HEK293 (cell line): ENCODE measurements at regions not wholly inside any gene's neighbourhood (a gene's known extent, or its start where the extent isn't known, plus 50 kb on each side); places are given as distances from the start of the nearest gene placed in this dataset.
"Not testable (repeated sequence)": the region's sequence is repeated elsewhere in the genome, so short reads cannot be mapped to it uniquely, and the experiment has no call there.

Experiments
- YY1 ChIP-seq: fragments of 450-650 bp; formaldehyde crosslinking; IDR thresholded peaks from 2 replicates; pipeline ENCODE4 v1.5.1; 2018; ENCODE audit warnings: missing biosample characterization, missing genetic modification characterization
- ZBTB7A ChIP-seq: fragments of 450-650 bp; formaldehyde crosslinking; IDR thresholded peaks from 2 replicates; pipeline ENCODE4 v1.5.1; 2016; ENCODE audit warnings: low read depth, missing biosample characterization, missing genetic modification characterization
- ZNF274 ChIP-seq, 2 experiments: fragments of 200-500 bp in 1 of 2; fragments of 450-650 bp in 1 of 2; sonication (Bioruptor generic) in 1 of 2; formaldehyde crosslinking in 1 of 2; IDR thresholded peaks; 2 replicates each; pipeline versions ENCODE4 v1.5.1 to v1.6.1; 2014 to 2016; ENCODE audit warnings: borderline replicate concordance in 1 of 2, inconsistent platforms in 1 of 2, low read length in 1 of 2, missing biosample characterization in 1 of 2, missing genetic modification characterization in 1 of 2
- ZNF341 ChIP-seq: fragments of 450-650 bp; formaldehyde crosslinking; IDR thresholded peaks from 2 replicates; pipeline ENCODE4; 2016; ENCODE audit warnings: low read depth, missing biosample characterization, missing genetic modification characterization
- ZNF747 ChIP-seq: fragments of 450-650 bp; formaldehyde crosslinking; IDR thresholded peaks from 2 replicates; pipeline ENCODE4 v1.5.1; 2016; ENCODE audit warnings: missing biosample characterization, missing genetic modification characterization
- TF ChIP-seq, protein P1 (sequence below): fragments of 450-650 bp; formaldehyde crosslinking; IDR thresholded peaks from 2 replicates; pipeline ENCODE4 v1.5.1; 2016; ENCODE audit warnings: missing biosample characterization, missing genetic modification characterization

DNA sequence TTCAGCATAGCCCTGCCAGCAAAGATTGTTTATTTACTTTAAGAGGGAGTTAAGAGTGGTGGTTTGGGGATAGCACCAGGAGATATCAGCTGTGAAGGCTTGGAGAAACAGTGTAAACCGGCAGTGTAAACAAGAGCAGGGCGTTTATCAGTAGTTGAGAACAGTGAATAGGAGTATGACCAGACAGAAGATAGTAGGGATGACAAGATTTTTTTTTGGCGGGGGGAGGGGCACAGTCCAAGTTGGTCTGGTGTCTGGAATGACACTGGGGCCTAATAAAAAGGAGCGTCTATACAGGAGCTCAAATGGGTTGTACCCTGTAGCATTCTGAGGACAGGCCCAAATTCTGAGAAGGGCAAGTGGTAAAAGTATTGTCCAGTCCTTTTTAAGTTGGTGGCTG lies 433.4 kb upstream of the NDST3 start:
- TF ChIP-seq, protein P1, sequence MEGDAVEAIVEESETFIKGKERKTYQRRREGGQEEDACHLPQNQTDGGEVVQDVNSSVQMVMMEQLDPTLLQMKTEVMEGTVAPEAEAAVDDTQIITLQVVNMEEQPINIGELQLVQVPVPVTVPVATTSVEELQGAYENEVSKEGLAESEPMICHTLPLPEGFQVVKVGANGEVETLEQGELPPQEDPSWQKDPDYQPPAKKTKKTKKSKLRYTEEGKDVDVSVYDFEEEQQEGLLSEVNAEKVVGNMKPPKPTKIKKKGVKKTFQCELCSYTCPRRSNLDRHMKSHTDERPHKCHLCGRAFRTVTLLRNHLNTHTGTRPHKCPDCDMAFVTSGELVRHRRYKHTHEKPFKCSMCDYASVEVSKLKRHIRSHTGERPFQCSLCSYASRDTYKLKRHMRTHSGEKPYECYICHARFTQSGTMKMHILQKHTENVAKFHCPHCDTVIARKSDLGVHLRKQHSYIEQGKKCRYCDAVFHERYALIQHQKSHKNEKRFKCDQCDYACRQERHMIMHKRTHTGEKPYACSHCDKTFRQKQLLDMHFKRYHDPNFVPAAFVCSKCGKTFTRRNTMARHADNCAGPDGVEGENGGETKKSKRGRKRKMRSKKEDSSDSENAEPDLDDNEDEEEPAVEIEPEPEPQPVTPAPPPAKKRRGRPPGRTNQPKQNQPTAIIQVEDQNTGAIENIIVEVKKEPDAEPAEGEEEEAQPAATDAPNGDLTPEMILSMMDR (tag by site-specific recombination) = not testable (repeated sequence)
- TF ChIP-seq ZNF341 (tag by site-specific recombination); ZBTB7A (tag by site-specific recombination); ZNF747; YY1 (tag by site-specific recombination); ZNF274 (IDR thresholded peaks at IDR 0.05; ENCODE audit: low read length); ZNF274 (tag by site-specific recombination; IDR thresholded peaks at IDR 0.05; ENCODE audit: borderline replicate concordance): not testable (repeated sequence)
